ENCODE measurements at regions not wholly inside any gene's neighbourhood (a gene's known extent, or its start where the extent isn't known, plus 50 kb on each side); places are given as distances from the start of the nearest gene placed in this dataset.

GRCh38 chr15:93158097-93158900, 69.3 kb upstream of the RGMA start:
- H3K9me3 ChIP-seq (ENCODE audit: low read depth, low read length): no peaks in the 10 kb centered on the region
- no peaks in the 10 kb centered on the region for H3K36me3 ChIP-seq (ENCODE audit: insufficient read depth, low read length)
- H3K4me3 ChIP-seq: no peak overlapping the region
- no peak overlapping the region for H3K9ac ChIP-seq (ENCODE audit: insufficient read length)
- no peak for DNase-seq (ENCODE audit: low read depth, low spot score)
- TF ChIP-seq EZH2 (IDR thresholded peaks at IDR 0.05) (no peak), POLR2AphosphoS5 (IDR thresholded peaks at IDR 0.05; ENCODE audit: borderline replicate concordance, low read depth, low read length) (no peak), FOXP2 (optimal IDR thresholded peaks at IDR 0.05; ENCODE audit: control extremely low read depth, extremely low read length, insufficient read depth) (no peak)
- H3K27ac ChIP-seq: no peak overlapping the region

DNA sequence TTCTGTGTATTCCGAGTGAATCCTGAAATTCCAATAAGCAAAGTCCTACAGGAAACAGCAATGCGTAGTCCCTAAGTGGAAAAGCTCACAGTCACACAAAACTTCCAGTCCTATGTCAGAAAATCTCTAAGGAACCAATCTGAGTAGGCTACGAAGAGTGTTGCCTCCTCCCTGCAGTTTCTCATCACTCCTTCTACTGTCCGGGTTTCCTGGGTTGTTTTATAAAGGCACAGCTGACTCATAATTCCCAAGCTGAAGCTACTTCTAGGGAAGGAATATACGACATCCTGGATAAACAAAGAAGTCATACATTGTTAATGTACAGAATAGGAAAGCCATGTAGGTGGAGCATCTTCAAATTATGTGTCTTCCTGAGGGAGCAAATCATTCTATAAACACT, 65.7 kb upstream of the RGMA start:
- TF ChIP-seq POLR2AphosphoS5 (IDR thresholded peaks at IDR 0.05; ENCODE audit: borderline replicate concordance, low read depth, low read length) (no peak), FOXP2 (optimal IDR thresholded peaks at IDR 0.05; ENCODE audit: control extremely low read depth, extremely low read length, insufficient read depth) (no peak)
- DNase-seq (ENCODE audit: low read depth, low spot score): no peak
- H3K4me3 ChIP-seq: no peak overlapping the region

DNA sequence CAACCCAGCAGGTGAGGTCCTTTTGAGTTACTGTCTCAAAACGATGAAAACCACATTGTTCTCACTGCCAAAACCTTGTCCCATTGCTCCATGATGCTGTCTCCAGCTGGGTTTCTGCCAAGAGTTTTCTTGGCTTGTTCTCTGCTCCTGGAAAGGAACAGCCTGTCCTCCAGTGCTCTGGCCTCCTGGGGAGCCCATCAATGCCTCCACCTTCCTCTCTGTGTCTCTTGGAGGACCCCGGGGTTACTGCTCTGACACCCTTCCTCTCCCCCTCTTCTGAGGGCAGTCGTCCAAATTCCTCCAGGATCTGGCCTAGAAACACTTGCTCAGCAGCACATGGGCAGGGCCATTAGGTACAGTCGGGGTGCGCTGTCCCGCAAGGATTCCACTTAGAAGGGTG, 63.9 kb upstream of the RGMA start:
- no peak overlapping the region for H3K4me3 ChIP-seq
- H3K36me3 ChIP-seq (ENCODE audit: insufficient read depth, low read length): no peaks in the 10 kb centered on the region
- H3K9me3 ChIP-seq (ENCODE audit: low read depth, low read length): no peaks in the 10 kb centered on the region
- TF ChIP-seq POLR2AphosphoS5 (IDR thresholded peaks at IDR 0.05; ENCODE audit: borderline replicate concordance, low read depth, low read length) (no peak), EZH2 (IDR thresholded peaks at IDR 0.05) (no peak), FOXP2 (optimal IDR thresholded peaks at IDR 0.05; ENCODE audit: control extremely low read depth, extremely low read length, insufficient read depth) (no peak)
- H3K27ac ChIP-seq: no peak overlapping the region
- no peak overlapping the region for H3K9ac ChIP-seq (ENCODE audit: insufficient read length)
- no peak for DNase-seq (ENCODE audit: low read depth, low spot score)

More for the DNA sequence above, 65.7 kb upstream of the RGMA start:
- Histone ChIP-seq H3K9me3 (ENCODE audit: low read depth, low read length) (no peaks in the 10 kb centered on the region), H3K36me3 (ENCODE audit: insufficient read depth, low read length) (no peaks in the 10 kb centered on the region), H3K9ac (ENCODE audit: insufficient read length) (no peak overlapping the region), H3K27ac (no peak overlapping the region)

DNA sequence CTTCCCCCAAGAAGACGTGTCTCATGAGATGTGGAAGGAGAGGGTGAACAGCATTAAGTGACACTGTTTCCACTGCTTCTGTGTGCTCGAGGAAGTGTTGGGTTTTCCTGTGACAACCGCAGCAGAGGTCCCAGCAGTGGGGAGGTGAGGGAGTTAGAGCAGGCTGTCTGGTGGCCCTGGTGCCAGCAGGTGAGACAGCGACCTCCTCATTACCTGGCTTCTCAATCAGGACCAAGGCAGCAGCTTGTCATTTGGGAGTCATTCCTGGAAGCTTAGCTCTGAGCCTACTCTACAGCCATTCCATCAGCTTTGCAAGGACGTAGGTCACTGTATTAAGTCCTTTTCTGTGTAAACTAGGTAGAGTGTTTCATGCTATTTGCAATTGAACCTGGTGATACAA, 63.3 kb upstream of the RGMA start:
- Histone ChIP-seq H3K4me3 (no peak overlapping the region), H3K9ac (ENCODE audit: insufficient read length) (no peak overlapping the region), H3K9me3 (ENCODE audit: low read depth, low read length) (no peaks in the 10 kb centered on the region)

DNA sequence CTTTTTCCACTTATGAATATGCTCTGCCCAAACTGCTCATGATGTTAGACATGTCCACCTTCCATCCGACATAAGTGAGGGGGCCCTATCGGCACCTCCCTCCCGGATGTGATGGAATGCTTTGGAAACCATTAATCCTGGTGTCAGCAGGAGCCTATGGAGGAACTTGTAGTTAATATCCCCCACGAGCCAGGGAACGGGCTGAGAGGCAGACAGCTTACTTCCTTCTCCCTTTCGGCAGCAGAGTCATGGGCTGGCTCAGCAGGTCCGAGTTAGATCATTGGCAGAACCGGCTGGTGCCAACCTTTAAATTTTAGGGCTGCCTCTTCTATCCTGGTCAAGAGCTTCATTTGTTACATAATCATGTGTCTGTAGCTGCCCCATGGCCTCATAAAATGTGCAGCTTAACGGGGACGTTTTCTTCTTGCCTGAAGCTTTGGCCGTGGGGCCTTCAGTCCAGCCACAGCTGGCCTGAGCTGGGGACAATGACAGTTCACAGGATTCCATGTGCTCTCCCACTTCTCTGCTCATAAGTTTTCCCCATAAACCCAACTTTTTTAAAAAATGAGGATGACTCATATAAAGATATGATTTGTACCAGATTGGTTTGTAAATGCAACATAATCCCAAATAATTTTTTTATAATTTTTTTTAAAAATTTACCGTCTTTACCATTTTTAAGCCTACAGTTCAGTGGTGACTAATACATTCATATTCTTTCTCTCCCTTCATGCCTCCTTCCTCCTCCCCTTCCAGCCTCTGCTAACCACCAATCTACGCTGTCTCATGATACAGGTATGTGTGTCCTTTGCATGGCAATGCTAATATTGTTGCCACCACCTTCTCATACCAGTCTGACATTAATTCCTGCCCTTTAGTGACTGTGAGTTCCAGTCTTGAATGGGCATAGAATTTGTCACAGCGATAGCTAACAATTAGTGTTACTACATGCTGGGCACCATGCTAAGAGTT, 62.2 kb upstream of the RGMA start:
- TF ChIP-seq POLR2AphosphoS5 (IDR thresholded peaks at IDR 0.05; ENCODE audit: borderline replicate concordance, low read depth, low read length) (no peak), EZH2 (IDR thresholded peaks at IDR 0.05) (no peak), FOXP2 (optimal IDR thresholded peaks at IDR 0.05; ENCODE audit: control extremely low read depth, extremely low read length, insufficient read depth) (no peak)
- Histone ChIP-seq H3K4me3 (no peak overlapping the region), H3K36me3 (ENCODE audit: insufficient read depth, low read length) (no peaks in the 10 kb centered on the region), H3K9ac (ENCODE audit: insufficient read length) (no peak overlapping the region), H3K27ac (no peak overlapping the region), H3K9me3 (ENCODE audit: low read depth, low read length) (no peaks in the 10 kb centered on the region)
- no peak for DNase-seq (ENCODE audit: low read depth, low spot score)

More for the DNA sequence above, 63.3 kb upstream of the RGMA start:
- DNase-seq (ENCODE audit: low read depth, low spot score): no peak
- Histone ChIP-seq H3K27ac (no peak overlapping the region), H3K36me3 (ENCODE audit: insufficient read depth, low read length) (no peaks in the 10 kb centered on the region)
- TF ChIP-seq FOXP2 (optimal IDR thresholded peaks at IDR 0.05; ENCODE audit: control extremely low read depth, extremely low read length, insufficient read depth): no peak
- TF ChIP-seq EZH2 (IDR thresholded peaks at IDR 0.05): no peak
- no peak for TF ChIP-seq POLR2AphosphoS5 (IDR thresholded peaks at IDR 0.05; ENCODE audit: borderline replicate concordance, low read depth, low read length)

DNA sequence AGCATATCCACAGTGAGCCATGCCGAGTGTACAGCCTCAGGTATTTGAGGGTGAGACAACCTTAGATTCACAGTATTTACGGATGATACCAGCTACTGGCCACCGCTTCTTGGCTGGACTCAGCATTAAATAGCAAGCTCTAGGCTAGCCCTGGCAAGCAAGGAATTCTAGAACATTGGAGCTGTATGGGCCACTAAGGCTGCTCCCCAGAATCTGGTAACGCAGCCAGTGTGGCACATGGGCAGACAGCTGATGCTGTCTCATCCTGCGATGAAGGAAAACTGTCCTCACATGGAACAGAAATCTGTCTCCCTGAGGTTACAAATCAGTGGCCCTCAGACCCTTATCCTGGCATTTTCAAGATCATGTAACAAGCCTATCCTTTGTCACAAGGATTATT, 57.6 kb upstream of the RGMA start:
- Histone ChIP-seq H3K27ac (no peak overlapping the region), H3K9me3 (ENCODE audit: low read depth, low read length) (no peaks in the 10 kb centered on the region), H3K4me3 (no peak overlapping the region), H3K9ac (ENCODE audit: insufficient read length) (no peak overlapping the region), H3K36me3 (ENCODE audit: insufficient read depth, low read length) (no peaks in the 10 kb centered on the region)
- TF ChIP-seq POLR2AphosphoS5 (IDR thresholded peaks at IDR 0.05; ENCODE audit: borderline replicate concordance, low read depth, low read length): no peak
- no peak for TF ChIP-seq EZH2 (IDR thresholded peaks at IDR 0.05)
- TF ChIP-seq FOXP2 (optimal IDR thresholded peaks at IDR 0.05; ENCODE audit: control extremely low read depth, extremely low read length, insufficient read depth): no peak
- no peak for DNase-seq (ENCODE audit: low read depth, low spot score)

GRCh38 chr15:93146196-93146595, 57.2 kb upstream of the RGMA start:
- no peak overlapping the region for H3K27ac ChIP-seq
- no peak for TF ChIP-seq EZH2 (IDR thresholded peaks at IDR 0.05)
- no peak for TF ChIP-seq FOXP2 (optimal IDR thresholded peaks at IDR 0.05; ENCODE audit: control extremely low read depth, extremely low read length, insufficient read depth)
- TF ChIP-seq POLR2AphosphoS5 (IDR thresholded peaks at IDR 0.05; ENCODE audit: borderline replicate concordance, low read depth, low read length): no peak
- DNase-seq (ENCODE audit: low read depth, low spot score): no peak

More at GRCh38 chr15:93146196-93146595, 57.2 kb upstream of the RGMA start:
- Histone ChIP-seq H3K9ac (ENCODE audit: insufficient read length) (no peak overlapping the region), H3K36me3 (ENCODE audit: insufficient read depth, low read length) (no peaks in the 10 kb centered on the region), H3K4me3 (no peak overlapping the region), H3K9me3 (ENCODE audit: low read depth, low read length) (no peaks in the 10 kb centered on the region)

All from SK-N-MC (cell line).